Lung (tissue), 11 donors: ENCODE measurements at regions not wholly inside any gene's neighbourhood (a gene's known extent, or its start where the extent isn't known, plus 50 kb on each side); places are given as distances from the start of the nearest gene placed in this dataset.

ENCODE experiments used
- ATAC-seq: fragments of 200-7000 bp; cut with Tn5 transposase; one replicate; pipeline ENCODE4 v1.9.1; 2020; ENCODE audit warnings: moderate number of reproducible peaks; ENCODE audit not compliant: insufficient read depth, low FRiP score
- DNase-seq, 3 donors: peaks; one replicate each; pipeline ENCODE4 v3.0.0-alpha.2; 2013 to 2017
- H3K27ac ChIP-seq, 2 donors: one replicate each; pipeline ENCODE4 v1.5.1; 2013; ENCODE audit warnings: mild to moderate bottlenecking in 2 of 2, moderate library complexity in 2 of 2, control low read depth in 1 of 2, inconsistent platforms in 1 of 2, low read depth in 1 of 2, low read length in 1 of 2
- H3K27me3 ChIP-seq, 3 donors: one replicate each; pipeline ENCODE4 v1.5.1; 2013; ENCODE audit warnings: low read length in 2 of 3; ENCODE audit not compliant: control insufficient read depth in 3 of 3, insufficient read depth in 3 of 3
- H3K36me3 ChIP-seq, 4 donors: one replicate each; pipeline ENCODE4 v1.5.1; 2013; ENCODE audit warnings: low read length in 4 of 4, mild to moderate bottlenecking in 1 of 4, moderate library complexity in 1 of 4; ENCODE audit not compliant: control insufficient read depth in 4 of 4, insufficient read depth in 4 of 4
- H3K4me1 ChIP-seq, 5 donors: one replicate each; pipeline ENCODE4 v1.5.1; 2013; ENCODE audit warnings: low read length in 5 of 5, mild to moderate bottlenecking in 2 of 5, moderate library complexity in 1 of 5; ENCODE audit not compliant: control insufficient read depth in 5 of 5, insufficient read depth in 5 of 5
- H3K4me3 ChIP-seq: one replicate; pipeline ENCODE4 v1.5.1; 2013; ENCODE audit warnings: mild to moderate bottlenecking, control low read depth, moderate library complexity
- H3K9ac ChIP-seq, 2 donors: one replicate each; pipeline ENCODE4 v1.5.1; 2013; ENCODE audit warnings: low read length in 2 of 2, control low read depth in 1 of 2; ENCODE audit not compliant: insufficient read depth in 1 of 2
- H3K9me3 ChIP-seq, 4 donors: one replicate each; pipeline ENCODE4 v1.5.1; 2013; ENCODE audit warnings: low read length in 3 of 4, mild to moderate bottlenecking in 1 of 4, moderate library complexity in 1 of 4; ENCODE audit not compliant: control insufficient read depth in 4 of 4, insufficient read depth in 3 of 4
- CTCF ChIP-seq: IDR thresholded peaks from 2 replicates; pipeline ENCODE4 v1.5.1; 2012; ENCODE audit warnings: mild to moderate bottlenecking; ENCODE audit errors: control extremely low read depth, extremely low read depth
- WGBS, 2 donors: extraction: QIAGEN DNeasy Blood & Tissue Kit; methylation state at CpG; one replicate each; pipeline ENCODE4 v1.1.7; 2013; 5-methylcytosine and 5-hydroxymethylcytosine counted together
- donor health status: control.
- donor health status: control.
- donor health status: Bipolar disorder and iron deficiency.
- donor health status: healthy.
- donor health status: DM: yes; HTN: yes; CAD: no.

GRCh38 chr2:144678736-144679135 lies 158.8 kb upstream of the ZEB2 start:
- H3K36me3 ChIP-seq, result no peaks in the 10 kb centered on the region
- 93% methylated on average over 1 of the region's 1 CpG for WGBS, 2 donors
- H3K27me3 ChIP-seq, result no peaks in the 10 kb centered on the region
- no peak overlapping the region for H3K9ac ChIP-seq
- ATAC-seq, result no peak
- TF ChIP-seq CTCF, result no peak
- DNase-seq, result no peak
- H3K27ac ChIP-seq, result no peak overlapping the region
- no peak overlapping the region for H3K4me3 ChIP-seq
- H3K4me1 ChIP-seq, result peaks cover 0 to 14% (median 0%) of the 10 kb centered on the region in 5 donors
- H3K9me3 ChIP-seq, result no peaks in the 10 kb centered on the region

GRCh38 chr2:144675731-144676130 lies 155.8 kb upstream of the ZEB2 start:
- no peaks in the 10 kb centered on the region for H3K27me3 ChIP-seq
- 90 to 91% methylated on average over 3 of the region's 3 CpGs for WGBS, 2 donors

GRCh38 chr2:144675331-144675730 lies 155.4 kb upstream of the ZEB2 start:
- Histone ChIP-seq H3K27me3 (no peaks in the 10 kb centered on the region), H3K4me1 (no peaks in the 10 kb centered on the region), H3K9me3 (peaks cover 0 to 2% (median 0%) of the 10 kb centered on the region in 4 donors), H3K4me3 (no peak overlapping the region), H3K36me3 (no peaks in the 10 kb centered on the region), H3K9ac (no peak overlapping the region), H3K27ac (no peak overlapping the region)
- no peak for TF ChIP-seq CTCF
- DNase-seq, result no peak
- ATAC-seq, result no peak
- 95 to 97% methylated on average over 3 of the region's 3 CpGs for WGBS, 2 donors

More at GRCh38 chr2:144675731-144676130, 155.8 kb upstream of the ZEB2 start:
- no peak overlapping the region for H3K27ac ChIP-seq
- no peak for DNase-seq
- H3K36me3 ChIP-seq, result no peaks in the 10 kb centered on the region
- no peaks in the 10 kb centered on the region for H3K4me1 ChIP-seq
- H3K4me3 ChIP-seq, result no peak overlapping the region
- no peak overlapping the region for H3K9ac ChIP-seq
- ATAC-seq, result no peak
- peaks cover 0 to 2% (median 0%) of the 10 kb centered on the region in 4 donors for H3K9me3 ChIP-seq
- no peak for TF ChIP-seq CTCF

- H3K27ac ChIP-seq, result no peak overlapping the region
- no peak for TF ChIP-seq CTCF
- DNase-seq, result no peak
- H3K4me3 ChIP-seq, result no peak overlapping the region
- no peak overlapping the region for H3K9ac ChIP-seq
- ATAC-seq, result no peak
- H3K36me3 ChIP-seq, result no peaks in the 10 kb centered on the region
- H3K27me3 ChIP-seq, result no peaks in the 10 kb centered on the region
- H3K9me3 ChIP-seq, result peaks cover 0 to 2% (median 0%) of the 10 kb centered on the region in 4 donors
- no peaks in the 10 kb centered on the region for H3K4me1 ChIP-seq
Observed at GRCh38 chr2:144674071-144674470, 154.2 kb upstream of the ZEB2 start.
